ENCODE measurements at regions not wholly inside any gene's neighbourhood (a gene's known extent, or its start where the extent isn't known, plus 50 kb on each side); places are given as distances from the start of the nearest gene placed in this dataset.

GRCh38 chr13:110047496-110047895 is 259.5 kb downstream of the COL4A1 start:
- TF ChIP-seq CTCF (IDR thresholded peaks at IDR 0.05) (no peak), POLR2A (IDR thresholded peaks at IDR 0.05) (no peak)

Measured in transverse colon (tissue), 3 donors.